B cell (primary cell): ENCODE measurements at regions not wholly inside any gene's neighbourhood (a gene's known extent, or its start where the extent isn't known, plus 50 kb on each side); places are given as distances from the start of the nearest gene placed in this dataset.

Source experiments
- ATAC-seq: fragments of 200-7000 bp; cut with Tn5 transposase; one replicate; pipeline ENCODE4 v1.10.0; 2021; ENCODE audit warnings: low read depth, mild to moderate bottlenecking, moderate number of reproducible peaks, moderate library complexity
- CTCF ChIA-PET: fragments of 350-600 bp; sonication (Branson Sonifier 250); formaldehyde crosslinking; loops from one replicate; lab custom pipeline; 2021; ENCODE audit warnings: antibody characterized with exemption, inconsistent platforms; lab: Charles Lee
- POLR2A ChIA-PET: fragments of 350-600 bp; sonication (Branson Sonifier 250); formaldehyde crosslinking; loops from one replicate; lab custom pipeline; 2021; ENCODE audit warnings: antibody characterized with exemption; lab: Charles Lee
- DNase-seq: peaks from one replicate; pipeline ENCODE4 v3.0.0; 2013
- H2AFZ ChIP-seq: 2 replicates; pipeline ENCODE4 v1.6.1; 2012; ENCODE audit warnings: mild to moderate bottlenecking, low read depth, low read length; ENCODE audit not compliant: insufficient read depth, poor library complexity, severe bottlenecking
- H3K27ac ChIP-seq, 2 donors: 1 replicate in 1 of 2; 2 replicates in 1 of 2; pipeline ENCODE4 v1.5.1; 2012 to 2013; ENCODE audit warnings: low read length in 2 of 2, mild to moderate bottlenecking in 2 of 2, moderate library complexity in 1 of 2
- H3K27me3 ChIP-seq, 4 experiments: fragments of 200-600 bp in 1 of 4; sonication (generic) in 1 of 4; replicated peaks in 1 of 4; 1 replicate in 2 of 4; 2 replicates in 2 of 4; pipeline versions ENCODE4 v1.6.1 to v1.7.0; 2013 to 2016; ENCODE audit warnings: low read length in 3 of 4, mild to moderate bottlenecking in 2 of 4, mixed read lengths in 1 of 4, moderate library complexity in 1 of 4; ENCODE audit not compliant: insufficient read depth in 4 of 4, control insufficient read depth in 3 of 4; ENCODE audit errors: control extremely low read depth in 1 of 4
- H3K36me3 ChIP-seq, 2 experiments: replicated peaks in 1 of 2; 1 replicate in 1 of 2; 2 replicates in 1 of 2; pipeline versions ENCODE4 v1.6.1 to v1.7.1; 2013; ENCODE audit warnings: low read length in 1 of 2; ENCODE audit not compliant: insufficient read depth in 2 of 2, control insufficient read depth in 1 of 2; ENCODE audit errors: control extremely low read depth in 1 of 2, extremely low read depth in 1 of 2
- H3K4me1 ChIP-seq, 2 donors: fragments of 200-600 bp in 1 of 2; sonication (generic) in 1 of 2; 1 replicate in 1 of 2; 2 replicates in 1 of 2; pipeline versions ENCODE4 v1.5.1 to v1.6.1; 2013 to 2017; ENCODE audit warnings: low read length in 2 of 2; ENCODE audit not compliant: control insufficient read depth in 2 of 2, insufficient read depth in 2 of 2
- H3K4me2 ChIP-seq: replicated peaks from 2 replicates; pipeline ENCODE3; 2012; ENCODE audit warnings: mild to moderate bottlenecking, low read depth, low read length; ENCODE audit not compliant: poor library complexity, severe bottlenecking
- H3K4me3 ChIP-seq, 5 experiments: fragments of 200-600 bp in 1 of 5; sonication (generic) in 1 of 5; 1 replicate in 3 of 5; 2 replicates in 2 of 5; pipeline versions ENCODE4 v1.5.1 to v1.7.0; 2011 to 2016; ENCODE audit warnings: low read length in 4 of 5, mild to moderate bottlenecking in 4 of 5, low read depth in 2 of 5, control low read depth in 1 of 5, moderate library complexity in 1 of 5; ENCODE audit not compliant: insufficient read depth in 1 of 5; ENCODE audit errors: control extremely low read depth in 1 of 5, extremely low read depth in 1 of 5
- H3K79me2 ChIP-seq: fragments of 200-600 bp; sonication (generic); one replicate; pipeline ENCODE4 v1.6.0; 2016; ENCODE audit warnings: low read length; ENCODE audit not compliant: control insufficient read depth, insufficient read depth
- H3K9ac ChIP-seq: fragments of 200-600 bp; sonication (generic); 2 replicates; pipeline ENCODE4 v1.6.1; 2017; ENCODE audit warnings: mild to moderate bottlenecking, low read length, moderate library complexity
- H3K9me3 ChIP-seq, 3 donors: one replicate each; pipeline versions ENCODE4 v1.6.1 to v1.7.1; 2013; ENCODE audit warnings: low read length in 2 of 3; ENCODE audit not compliant: control insufficient read depth in 2 of 3, insufficient read depth in 1 of 3; ENCODE audit errors: control extremely low read depth in 1 of 3
- H4K20me1 ChIP-seq: 2 replicates; pipeline ENCODE4 v1.6.0; 2012; ENCODE audit warnings: mild to moderate bottlenecking, low read length; ENCODE audit not compliant: insufficient read depth, control insufficient read depth, poor library complexity, severe bottlenecking
- H3K27ac Mint-ChIP-seq: one replicate; pipeline ENCODE4 v1.8.0; 2021; ENCODE audit warnings: mixed read lengths
- H3K27me3 Mint-ChIP-seq: one replicate; pipeline ENCODE4 v1.8.0; 2021; ENCODE audit warnings: mixed read lengths
- H3K4me1 Mint-ChIP-seq: one replicate; pipeline ENCODE4 v1.8.0; 2021; ENCODE audit warnings: mixed read lengths
- H3K4me3 Mint-ChIP-seq: one replicate; pipeline ENCODE4 v1.8.0; 2021; ENCODE audit warnings: mixed read lengths
- H3K9me3 Mint-ChIP-seq: one replicate; pipeline ENCODE4 v1.8.0; 2022; ENCODE audit warnings: mixed read lengths; ENCODE audit not compliant: insufficient read depth
- EZH2 ChIP-seq: IDR thresholded peaks from 2 replicates; pipeline ENCODE4 v1.6.1; 2012; ENCODE audit warnings: borderline replicate concordance, low read depth, mild to moderate bottlenecking, moderate library complexity, low read length; ENCODE audit not compliant: insufficient read depth, poor library complexity, severe bottlenecking
- WGBS: methylation state at CpG from one replicate; pipeline ENCODE4 v1.1.5; 2013; ENCODE audit warnings: missing lambda C conversion rate; ENCODE audit not compliant: insufficient coverage; 5-methylcytosine and 5-hydroxymethylcytosine counted together
- intact Hi-C: fragments of 100-400 bp; cut with micrococcal nuclease; formaldehyde crosslinking; loops from one replicate; pipeline ENCODE4 v1.10.0; 2022
- TF ChIP-seq, protein P1 (sequence below): fragments of 200-600 bp; IDR thresholded peaks from one replicate; pipeline ENCODE4 v1.8.0; 2022; ENCODE audit warnings: antibody characterized with exemption, mild to moderate bottlenecking

DNA sequence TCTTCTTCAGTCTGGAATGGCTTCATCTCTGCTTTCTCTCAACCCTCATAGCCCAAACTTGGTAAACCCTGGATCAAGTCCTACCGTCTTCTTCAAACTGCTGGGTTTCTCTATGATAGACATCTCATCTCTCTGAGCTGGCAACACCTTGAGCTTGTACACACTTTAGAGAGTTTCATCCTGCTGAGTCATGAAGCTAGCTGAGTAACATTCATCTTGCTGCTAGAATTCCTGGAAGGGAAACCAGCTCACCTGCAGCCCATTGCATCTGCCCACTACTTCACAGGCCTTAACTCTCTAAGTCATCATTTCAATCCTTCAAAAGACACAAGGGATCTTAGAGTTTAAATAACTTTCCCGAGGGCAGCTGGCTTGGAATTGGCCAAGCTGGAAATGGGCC, 175.5 kb upstream of the RORA start:
- H3K4me1 ChIP-seq, result no peaks in the 10 kb centered on the region
- intact Hi-C loops, result no loop called here
- no peak overlapping the region for H3K4me3 ChIP-seq
- no peak overlapping the region for H3K27ac ChIP-seq
- no peak overlapping the region for H2AFZ ChIP-seq
- peaks cover 15% of the 10 kb centered on the region for H3K27me3 Mint-ChIP-seq
- H3K4me1 Mint-ChIP-seq, result no peaks in the 10 kb centered on the region
- no peaks in the 10 kb centered on the region for H3K79me2 ChIP-seq
- DNase-seq (no peak), ATAC-seq (no peak)
- H3K9me3 Mint-ChIP-seq, result no peaks in the 10 kb centered on the region
- ChIA-PET CTCF (no interaction called here), POLR2A (no interaction called here)
- 100% methylated on average over 1 of the region's 2 CpGs for WGBS
- no peak overlapping the region for H3K4me3 Mint-ChIP-seq
- no peak overlapping the region for H3K27ac Mint-ChIP-seq
- no peak overlapping the region for H3K9ac ChIP-seq
- no peak for TF ChIP-seq EZH2
- TF ChIP-seq, protein P1, sequence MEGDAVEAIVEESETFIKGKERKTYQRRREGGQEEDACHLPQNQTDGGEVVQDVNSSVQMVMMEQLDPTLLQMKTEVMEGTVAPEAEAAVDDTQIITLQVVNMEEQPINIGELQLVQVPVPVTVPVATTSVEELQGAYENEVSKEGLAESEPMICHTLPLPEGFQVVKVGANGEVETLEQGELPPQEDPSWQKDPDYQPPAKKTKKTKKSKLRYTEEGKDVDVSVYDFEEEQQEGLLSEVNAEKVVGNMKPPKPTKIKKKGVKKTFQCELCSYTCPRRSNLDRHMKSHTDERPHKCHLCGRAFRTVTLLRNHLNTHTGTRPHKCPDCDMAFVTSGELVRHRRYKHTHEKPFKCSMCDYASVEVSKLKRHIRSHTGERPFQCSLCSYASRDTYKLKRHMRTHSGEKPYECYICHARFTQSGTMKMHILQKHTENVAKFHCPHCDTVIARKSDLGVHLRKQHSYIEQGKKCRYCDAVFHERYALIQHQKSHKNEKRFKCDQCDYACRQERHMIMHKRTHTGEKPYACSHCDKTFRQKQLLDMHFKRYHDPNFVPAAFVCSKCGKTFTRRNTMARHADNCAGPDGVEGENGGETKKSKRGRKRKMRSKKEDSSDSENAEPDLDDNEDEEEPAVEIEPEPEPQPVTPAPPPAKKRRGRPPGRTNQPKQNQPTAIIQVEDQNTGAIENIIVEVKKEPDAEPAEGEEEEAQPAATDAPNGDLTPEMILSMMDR, result no peak
- no peaks in the 10 kb centered on the region for H3K9me3 ChIP-seq
- H3K4me2 ChIP-seq, result no peak overlapping the region
- no peaks in the 10 kb centered on the region for H4K20me1 ChIP-seq
- H3K36me3 ChIP-seq, result no peaks in the 10 kb centered on the region
- no peaks in the 10 kb centered on the region for H3K27me3 ChIP-seq

DNA sequence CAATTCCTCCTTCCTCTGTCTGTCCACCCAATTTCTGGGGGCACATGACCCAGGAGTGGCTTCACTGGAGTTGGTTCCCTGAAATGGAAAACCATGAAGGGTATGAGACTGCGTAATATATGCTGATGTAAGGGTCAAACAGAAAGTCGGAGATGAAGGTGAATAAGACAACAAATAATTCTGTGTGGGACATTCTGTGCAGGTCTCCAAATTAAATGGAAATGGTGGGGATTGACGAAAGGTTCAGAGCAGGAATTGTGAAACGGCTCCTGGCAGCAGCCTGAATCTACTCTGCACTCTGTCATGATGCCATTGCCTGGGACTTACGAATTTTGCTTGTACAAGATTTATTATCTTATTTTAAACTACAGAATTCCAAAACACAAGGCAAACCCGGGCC, 174.8 kb upstream of the RORA start:
- Mint-ChIP-seq H3K4me3 (no peak overlapping the region), H3K4me1 (no peaks in the 10 kb centered on the region), H3K27me3 (peaks cover 12% of the 10 kb centered on the region), H3K27ac (no peak overlapping the region), H3K9me3 (no peaks in the 10 kb centered on the region)
- no peak overlapping the region for H3K4me3 ChIP-seq
- no peak overlapping the region for H3K27ac ChIP-seq
- H3K4me2 ChIP-seq, result no peak overlapping the region
- no peaks in the 10 kb centered on the region for H3K36me3 ChIP-seq
- ChIA-PET POLR2A (no interaction called here), CTCF (no interaction called here)
- H3K27me3 ChIP-seq, result no peaks in the 10 kb centered on the region
- no peaks in the 10 kb centered on the region for H4K20me1 ChIP-seq
- ATAC-seq (no peak), DNase-seq (no peak)
- H3K79me2 ChIP-seq, result no peaks in the 10 kb centered on the region
- H3K9ac ChIP-seq, result no peak overlapping the region
- WGBS, result 89% methylated on average over 2 of the region's 6 CpGs
- H2AFZ ChIP-seq, result no peak overlapping the region
- TF ChIP-seq, protein P1, result no peak
- no peak for TF ChIP-seq EZH2
- intact Hi-C loops, result no loop called here
- no peaks in the 10 kb centered on the region for H3K4me1 ChIP-seq
- H3K9me3 ChIP-seq, result peaks cover 0 to 6% (median 0%) of the 10 kb centered on the region in 3 donors
